DOHH2 (cell line): ENCODE measurements at regions not wholly inside any gene's neighbourhood (a gene's known extent, or its start where the extent isn't known, plus 50 kb on each side); places are given as distances from the start of the nearest gene placed in this dataset.

ENCODE experiments used
- EZH2phosphoT487 ChIP-seq: fragments of 200-600 bp; sonication (generic); IDR thresholded peaks from 2 replicates; pipeline ENCODE4 v1.6.1; 2017; ENCODE audit warnings: borderline replicate concordance, mild to moderate bottlenecking, antibody characterized with exemption, low read length, moderate library complexity, mixed read lengths
- TF ChIP-seq, protein P1 (sequence below): fragments of 200-600 bp; sonication (generic); IDR thresholded peaks from one replicate; pipeline ENCODE4 v1.5.1; 2014; ENCODE audit warnings: antibody characterized with exemption, mild to moderate bottlenecking, low read depth, low read length; ENCODE audit not compliant: poor library complexity, severe bottlenecking

DNA sequence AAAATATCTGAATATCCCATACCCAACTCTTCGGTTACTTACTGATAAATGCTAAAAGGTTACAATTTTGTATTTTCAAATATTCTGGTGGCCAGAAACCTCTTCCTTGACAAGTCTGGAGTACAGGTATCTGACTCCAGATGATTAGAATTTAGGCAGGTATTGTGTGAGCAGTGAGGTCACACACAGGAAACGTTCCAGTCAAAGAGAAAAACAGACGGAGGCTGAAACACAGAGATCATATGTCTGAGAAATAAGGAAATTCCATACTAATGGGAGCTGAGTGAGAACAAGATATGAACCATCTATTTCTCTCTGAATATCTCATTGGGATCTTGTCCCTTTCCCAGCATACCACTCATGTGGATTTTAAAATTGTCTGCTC, 89.4 kb upstream of the IGLL5 start:
- TF ChIP-seq, protein P1, sequence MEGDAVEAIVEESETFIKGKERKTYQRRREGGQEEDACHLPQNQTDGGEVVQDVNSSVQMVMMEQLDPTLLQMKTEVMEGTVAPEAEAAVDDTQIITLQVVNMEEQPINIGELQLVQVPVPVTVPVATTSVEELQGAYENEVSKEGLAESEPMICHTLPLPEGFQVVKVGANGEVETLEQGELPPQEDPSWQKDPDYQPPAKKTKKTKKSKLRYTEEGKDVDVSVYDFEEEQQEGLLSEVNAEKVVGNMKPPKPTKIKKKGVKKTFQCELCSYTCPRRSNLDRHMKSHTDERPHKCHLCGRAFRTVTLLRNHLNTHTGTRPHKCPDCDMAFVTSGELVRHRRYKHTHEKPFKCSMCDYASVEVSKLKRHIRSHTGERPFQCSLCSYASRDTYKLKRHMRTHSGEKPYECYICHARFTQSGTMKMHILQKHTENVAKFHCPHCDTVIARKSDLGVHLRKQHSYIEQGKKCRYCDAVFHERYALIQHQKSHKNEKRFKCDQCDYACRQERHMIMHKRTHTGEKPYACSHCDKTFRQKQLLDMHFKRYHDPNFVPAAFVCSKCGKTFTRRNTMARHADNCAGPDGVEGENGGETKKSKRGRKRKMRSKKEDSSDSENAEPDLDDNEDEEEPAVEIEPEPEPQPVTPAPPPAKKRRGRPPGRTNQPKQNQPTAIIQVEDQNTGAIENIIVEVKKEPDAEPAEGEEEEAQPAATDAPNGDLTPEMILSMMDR: no peak
- TF ChIP-seq EZH2phosphoT487: no peak
